OCI-LY7 (cell line): ENCODE measurements at regions not wholly inside any gene's neighbourhood (a gene's known extent, or its start where the extent isn't known, plus 50 kb on each side); places are given as distances from the start of the nearest gene placed in this dataset.

Source experiments
- CTCF ChIP-seq: fragments of 200-600 bp; sonication (generic); conservative IDR thresholded peaks from 2 replicates; pipeline ENCODE4 v1.5.1; 2014; ENCODE audit warnings: mild to moderate bottlenecking, antibody characterized with exemption, low read length, moderate library complexity, mixed read lengths
- EZH2phosphoT487 ChIP-seq: fragments of 200-600 bp; sonication (generic); IDR thresholded peaks from 2 replicates; pipeline ENCODE4 v1.6.1; 2018; ENCODE audit warnings: low read depth, borderline replicate concordance, mild to moderate bottlenecking, mixed run types, antibody characterized with exemption, low read length, moderate library complexity, mixed read lengths

GRCh38 chr2:18701546-18701945, 112.2 kb upstream of the NT5C1B start:
- no peak for TF ChIP-seq CTCF
- TF ChIP-seq EZH2phosphoT487 = no peak
